A549 (cell line): ENCODE measurements at regions not wholly inside any gene's neighbourhood (a gene's known extent, or its start where the extent isn't known, plus 50 kb on each side); places are given as distances from the start of the nearest gene placed in this dataset.

ENCODE experiments used
- CEBPB ChIP-seq, 2 experiments: fragments of >200 bp in 1 of 2; sonication (Bioruptor Twin) in 1 of 2; formaldehyde crosslinking in 1 of 2; IDR thresholded peaks; 2 replicates each; pipeline ENCODE4 v1.6.1; 2012 to 2016
- PHF8 ChIP-seq: fragments of 200-600 bp; sonication (generic); IDR thresholded peaks from 2 replicates; pipeline ENCODE4 v1.6.1; 2016; ENCODE audit warnings: low read depth, mild to moderate bottlenecking, antibody characterized with exemption, moderate library complexity, borderline replicate concordance
- POLR2A ChIP-seq: IDR thresholded peaks from 2 replicates; pipeline ENCODE4 v1.6.1; 2012; ENCODE audit warnings: mild to moderate bottlenecking, low read length
- SMC3 ChIP-seq: fragments of >200 bp; sonication (Bioruptor Twin); formaldehyde crosslinking; IDR thresholded peaks from 3 replicates; pipeline ENCODE4 v1.6.1; 2018; ENCODE audit warnings: inconsistent platforms
- TP53 ChIP-seq: fragments of 250-450 bp; sonication (Bioruptor Pico); IDR thresholded peaks from 2 replicates; pipeline ENCODE4 v1.5.0; 2021; ENCODE audit warnings: mild to moderate bottlenecking, moderate library complexity
- TF ChIP-seq, protein P1 (sequence below): fragments of >200 bp; sonication (Bioruptor Twin); formaldehyde crosslinking; IDR thresholded peaks from 3 replicates; pipeline ENCODE4 v1.5.1; 2016

DNA sequence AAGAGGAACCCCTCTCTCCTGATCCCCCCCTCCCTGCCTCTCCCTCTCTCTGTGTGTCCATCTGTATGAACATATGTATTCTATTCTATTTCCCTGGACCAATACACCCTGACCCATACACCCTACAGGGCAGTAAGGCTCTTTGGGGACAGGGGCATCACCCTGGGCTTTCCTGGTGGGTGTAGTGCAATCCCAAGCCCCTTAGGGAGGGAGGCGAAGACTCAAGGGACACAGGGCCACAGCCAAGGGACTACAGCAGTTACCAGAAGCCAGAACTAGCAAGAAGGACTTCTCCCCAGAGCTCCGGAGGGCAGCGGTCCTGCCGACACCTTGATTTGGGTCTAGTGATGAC, 214.2 kb upstream of the RAB6C start:
- TF ChIP-seq, protein P1, sequence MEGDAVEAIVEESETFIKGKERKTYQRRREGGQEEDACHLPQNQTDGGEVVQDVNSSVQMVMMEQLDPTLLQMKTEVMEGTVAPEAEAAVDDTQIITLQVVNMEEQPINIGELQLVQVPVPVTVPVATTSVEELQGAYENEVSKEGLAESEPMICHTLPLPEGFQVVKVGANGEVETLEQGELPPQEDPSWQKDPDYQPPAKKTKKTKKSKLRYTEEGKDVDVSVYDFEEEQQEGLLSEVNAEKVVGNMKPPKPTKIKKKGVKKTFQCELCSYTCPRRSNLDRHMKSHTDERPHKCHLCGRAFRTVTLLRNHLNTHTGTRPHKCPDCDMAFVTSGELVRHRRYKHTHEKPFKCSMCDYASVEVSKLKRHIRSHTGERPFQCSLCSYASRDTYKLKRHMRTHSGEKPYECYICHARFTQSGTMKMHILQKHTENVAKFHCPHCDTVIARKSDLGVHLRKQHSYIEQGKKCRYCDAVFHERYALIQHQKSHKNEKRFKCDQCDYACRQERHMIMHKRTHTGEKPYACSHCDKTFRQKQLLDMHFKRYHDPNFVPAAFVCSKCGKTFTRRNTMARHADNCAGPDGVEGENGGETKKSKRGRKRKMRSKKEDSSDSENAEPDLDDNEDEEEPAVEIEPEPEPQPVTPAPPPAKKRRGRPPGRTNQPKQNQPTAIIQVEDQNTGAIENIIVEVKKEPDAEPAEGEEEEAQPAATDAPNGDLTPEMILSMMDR, result no peak
- TF ChIP-seq TP53, result no peak
- TF ChIP-seq POLR2A, result no peak
- no peak for TF ChIP-seq SMC3
- no peak for TF ChIP-seq PHF8
- no peak for TF ChIP-seq CEBPB (IDR thresholded peaks at IDR 0.05)
